ENCODE measurements at regions not wholly inside any gene's neighbourhood (a gene's known extent, or its start where the extent isn't known, plus 50 kb on each side); places are given as distances from the start of the nearest gene placed in this dataset.

DNA sequence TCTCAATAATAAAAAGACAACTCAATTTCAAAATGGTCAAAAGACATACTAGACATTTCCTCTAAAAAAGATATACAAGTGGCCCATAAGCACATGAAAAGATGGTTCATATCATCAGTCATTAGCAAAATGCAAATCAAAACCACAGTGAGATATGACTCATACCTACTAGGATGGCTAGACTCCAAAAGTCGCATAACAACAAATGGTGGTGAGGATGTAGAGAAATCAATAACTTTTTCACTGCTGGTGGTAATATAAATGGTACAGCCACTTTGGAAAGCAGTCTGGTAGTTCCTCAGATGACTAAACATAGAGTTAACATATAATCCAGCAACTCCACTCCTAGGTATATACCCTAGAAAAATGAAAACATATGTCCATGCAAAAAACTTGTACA, 242.3 kb upstream of the NOL4 start:
- no peaks in the 10 kb centered on the region for H3K36me3 ChIP-seq
- TF ChIP-seq, protein P1, sequence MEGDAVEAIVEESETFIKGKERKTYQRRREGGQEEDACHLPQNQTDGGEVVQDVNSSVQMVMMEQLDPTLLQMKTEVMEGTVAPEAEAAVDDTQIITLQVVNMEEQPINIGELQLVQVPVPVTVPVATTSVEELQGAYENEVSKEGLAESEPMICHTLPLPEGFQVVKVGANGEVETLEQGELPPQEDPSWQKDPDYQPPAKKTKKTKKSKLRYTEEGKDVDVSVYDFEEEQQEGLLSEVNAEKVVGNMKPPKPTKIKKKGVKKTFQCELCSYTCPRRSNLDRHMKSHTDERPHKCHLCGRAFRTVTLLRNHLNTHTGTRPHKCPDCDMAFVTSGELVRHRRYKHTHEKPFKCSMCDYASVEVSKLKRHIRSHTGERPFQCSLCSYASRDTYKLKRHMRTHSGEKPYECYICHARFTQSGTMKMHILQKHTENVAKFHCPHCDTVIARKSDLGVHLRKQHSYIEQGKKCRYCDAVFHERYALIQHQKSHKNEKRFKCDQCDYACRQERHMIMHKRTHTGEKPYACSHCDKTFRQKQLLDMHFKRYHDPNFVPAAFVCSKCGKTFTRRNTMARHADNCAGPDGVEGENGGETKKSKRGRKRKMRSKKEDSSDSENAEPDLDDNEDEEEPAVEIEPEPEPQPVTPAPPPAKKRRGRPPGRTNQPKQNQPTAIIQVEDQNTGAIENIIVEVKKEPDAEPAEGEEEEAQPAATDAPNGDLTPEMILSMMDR (IDR thresholded peaks at IDR 0.05; ENCODE audit: low read depth, low read length), result no peak
- H3K9me3 ChIP-seq, result no peaks in the 10 kb centered on the region
- no peak for DNase-seq
- no peaks in the 10 kb centered on the region for H3K4me1 ChIP-seq
- H3K4me3 ChIP-seq (ENCODE audit: low read depth, low read length), result no peak overlapping the region
- H3K27me3 ChIP-seq, result no peaks in the 10 kb centered on the region

DNA sequence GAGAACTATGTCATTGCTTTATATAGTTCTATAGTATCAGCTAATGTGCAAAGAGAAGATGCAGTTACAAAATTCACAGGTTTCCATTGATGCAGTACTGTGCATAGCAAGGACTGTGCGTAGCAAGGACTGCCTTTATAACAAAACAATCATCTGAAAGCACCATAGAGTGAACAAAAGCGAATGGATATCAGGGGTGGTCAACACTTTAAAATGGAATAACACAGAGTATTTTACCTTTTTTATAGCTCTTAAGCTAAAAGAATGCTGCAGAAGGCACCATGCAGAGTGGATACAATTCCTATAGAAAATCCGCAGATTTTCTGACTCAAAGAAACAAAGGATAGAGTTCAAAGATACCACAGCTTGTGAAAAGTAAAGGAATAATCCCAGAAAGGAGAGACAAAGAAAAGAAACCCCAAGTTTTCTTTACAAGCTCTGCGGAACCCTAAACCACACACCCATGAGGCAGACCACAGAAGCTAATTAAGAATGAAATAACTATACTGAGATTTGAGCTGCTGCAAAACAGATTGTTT, 229.9 kb upstream of the DTNA start:
- H3K4me3 ChIP-seq (ENCODE audit: low read depth, low read length), result no peak overlapping the region
- TF ChIP-seq, protein P1 (IDR thresholded peaks at IDR 0.05; ENCODE audit: low read depth, low read length), result no peak
- DNase-seq, result no peak
- no peaks in the 10 kb centered on the region for H3K9me3 ChIP-seq
- H3K36me3 ChIP-seq, result no peaks in the 10 kb centered on the region
- no peaks in the 10 kb centered on the region for H3K27me3 ChIP-seq
- no peaks in the 10 kb centered on the region for H3K4me1 ChIP-seq

DNA sequence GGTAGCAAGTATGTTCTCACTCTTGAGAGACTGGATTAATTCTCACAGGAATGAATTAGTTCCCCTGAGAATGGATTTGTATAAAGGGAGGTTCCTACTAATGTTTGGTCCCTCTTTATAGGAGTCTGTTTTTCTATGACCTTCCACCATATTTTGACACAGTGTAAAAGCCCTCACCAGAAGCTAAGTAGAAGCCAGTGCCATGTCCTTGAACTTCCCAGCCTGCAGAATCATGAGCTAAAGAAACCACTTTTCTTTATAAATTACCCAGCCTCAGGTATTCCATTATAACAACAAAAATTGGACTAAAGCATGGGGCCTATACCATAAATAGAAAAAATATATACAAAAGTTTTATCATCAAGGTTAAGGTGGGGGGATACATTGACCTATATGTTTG, 227.9 kb upstream of the DTNA start:
- Histone ChIP-seq H3K9me3 (no peaks in the 10 kb centered on the region), H3K4me3 (ENCODE audit: low read depth, low read length) (no peak overlapping the region), H3K4me1 (no peaks in the 10 kb centered on the region), H3K36me3 (no peaks in the 10 kb centered on the region), H3K27me3 (no peaks in the 10 kb centered on the region)
- no peak for DNase-seq
- TF ChIP-seq, protein P1 (IDR thresholded peaks at IDR 0.05; ENCODE audit: low read depth, low read length), result no peak

DNA sequence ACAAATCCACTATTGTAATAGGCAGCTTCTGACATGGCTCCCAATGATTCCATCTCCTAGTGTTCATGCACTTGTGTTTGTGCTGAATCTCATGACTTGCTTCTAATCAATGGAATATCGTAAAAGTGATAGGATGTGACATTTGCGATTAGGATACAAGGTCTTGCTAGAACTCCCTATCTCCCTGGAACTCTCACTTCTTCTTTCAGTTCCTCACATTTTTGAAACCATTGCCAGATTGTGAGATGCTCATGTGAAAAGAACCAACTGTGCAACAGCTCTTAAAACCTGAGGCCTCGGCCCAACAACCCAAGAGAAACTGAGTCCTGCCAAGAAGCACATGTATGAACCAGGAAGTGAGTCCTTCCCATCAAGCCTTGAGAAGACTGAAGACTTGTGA, 226.9 kb upstream of the DTNA start:
- no peaks in the 10 kb centered on the region for H3K27me3 ChIP-seq
- TF ChIP-seq, protein P1 (IDR thresholded peaks at IDR 0.05; ENCODE audit: low read depth, low read length), result no peak
- H3K36me3 ChIP-seq, result no peaks in the 10 kb centered on the region
- DNase-seq, result no peak
- H3K9me3 ChIP-seq, result no peaks in the 10 kb centered on the region
- H3K4me3 ChIP-seq (ENCODE audit: low read depth, low read length), result no peak overlapping the region
- no peaks in the 10 kb centered on the region for H3K4me1 ChIP-seq

DNA sequence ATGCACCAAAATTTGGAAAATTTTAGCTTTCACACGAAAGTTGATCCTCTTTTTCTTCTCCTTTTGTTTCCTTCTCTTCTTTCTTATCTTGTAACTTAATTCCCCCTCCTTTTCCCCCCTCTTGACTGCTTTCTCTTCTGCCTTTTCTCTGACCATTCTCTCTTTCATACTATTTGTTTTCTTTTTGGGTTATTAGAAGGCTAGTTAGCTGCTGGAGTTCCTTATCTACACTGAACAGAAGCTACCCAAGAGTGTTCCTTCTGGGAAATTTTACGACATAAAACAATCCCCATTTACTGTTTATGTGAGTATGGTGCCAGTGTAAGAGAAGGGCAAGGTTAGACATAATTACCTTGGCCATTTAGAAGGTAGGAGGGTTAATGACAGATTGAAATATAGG, 218.4 kb upstream of the DTNA start:
- H3K4me1 ChIP-seq, result no peaks in the 10 kb centered on the region

DNA sequence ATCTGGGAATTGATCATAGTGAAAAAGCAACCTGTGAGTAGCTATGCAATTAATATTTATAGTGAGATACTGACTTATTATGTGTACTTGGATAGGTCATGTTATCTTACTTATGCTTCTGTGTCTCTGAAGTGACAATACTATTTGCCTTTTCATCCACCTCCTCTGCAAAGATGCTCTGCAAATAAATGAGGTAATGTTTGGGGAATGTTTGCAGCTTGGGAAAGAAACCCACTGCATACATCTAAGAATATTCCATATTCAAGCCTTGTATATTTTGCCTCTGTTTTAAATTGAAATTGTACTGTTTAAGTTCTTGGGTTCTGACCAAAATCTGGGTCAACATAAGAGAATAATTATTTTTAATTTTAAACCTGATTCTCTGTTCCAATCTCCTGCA, 217.4 kb upstream of the DTNA start:
- Histone ChIP-seq H3K36me3 (no peaks in the 10 kb centered on the region), H3K9me3 (no peaks in the 10 kb centered on the region), H3K4me1 (no peaks in the 10 kb centered on the region), H3K4me3 (ENCODE audit: low read depth, low read length) (no peak overlapping the region; the same call in 1 of the 2 replicates), H3K27me3 (peaks cover 23% of the 10 kb centered on the region)
- DNase-seq, result no peak
- TF ChIP-seq, protein P1 (IDR thresholded peaks at IDR 0.05; ENCODE audit: low read depth, low read length), result no peak

More for the DNA sequence above, 218.4 kb upstream of the DTNA start:
- Histone ChIP-seq H3K36me3 (no peaks in the 10 kb centered on the region), H3K4me3 (ENCODE audit: low read depth, low read length) (no peak overlapping the region), H3K9me3 (no peaks in the 10 kb centered on the region), H3K27me3 (peaks cover 23% of the 10 kb centered on the region)
- DNase-seq, result no peak
- TF ChIP-seq, protein P1 (IDR thresholded peaks at IDR 0.05; ENCODE audit: low read depth, low read length), result no peak

All from BE2C (cell line).